ENCODE measurements at regions not wholly inside any gene's neighbourhood (a gene's known extent, or its start where the extent isn't known, plus 50 kb on each side); places are given as distances from the start of the nearest gene placed in this dataset.

- Histone ChIP-seq H3K9me3 (ENCODE audit: insufficient read depth, low read depth, low read length) (peaks cover 18% of the 10 kb centered on the region), H3K4me2 (ENCODE audit: low read length) (no peak overlapping the region), H3K4me1 (ENCODE audit: insufficient read depth, low read length) (no peaks in the 10 kb centered on the region), H3K27ac (ENCODE audit: low read depth, low read length) (no peak overlapping the region), H2AFZ (ENCODE audit: low read depth, low read length) (no peak overlapping the region), H4K20me1 (ENCODE audit: insufficient read depth, low read length) (no peaks in the 10 kb centered on the region), H3K27me3 (ENCODE audit: insufficient read depth, low read length) (no peaks in the 10 kb centered on the region), H3K79me2 (ENCODE audit: insufficient read depth, low read length) (no peaks in the 10 kb centered on the region), H3K4me3 (ENCODE audit: insufficient read depth, low read depth, low read length) (no peak overlapping the region), H3K9ac (ENCODE audit: low read length) (no peak overlapping the region), H3K36me3 (ENCODE audit: insufficient read depth, low read length) (no peaks in the 10 kb centered on the region)
- Mint-ChIP-seq H3K4me3 (ENCODE audit: unreplicated experiment) (no peak overlapping the region), H3K27me3 (ENCODE audit: low read depth, unreplicated experiment) (peaks cover 27% of the 10 kb centered on the region), H3K27ac (ENCODE audit: unreplicated experiment) (no peak overlapping the region), H3K9me3 (ENCODE audit: unreplicated experiment) (peaks cover 11% of the 10 kb centered on the region), H3K36me3 (ENCODE audit: low read depth, unreplicated experiment) (no peaks in the 10 kb centered on the region), H3K4me1 (ENCODE audit: low read depth, unreplicated experiment) (no peaks in the 10 kb centered on the region)
- TF ChIP-seq CTCF (IDR thresholded peaks at IDR 0.05; ENCODE audit: insufficient read depth, low read depth, low read length) (no peak), EZH2 (IDR thresholded peaks at IDR 0.05; ENCODE audit: insufficient read depth, low read length) (no peak)
- FAIRE-seq (no peak), DNase-seq (ENCODE audit: low read depth) (no peak)
These were observed 254.1 kb downstream of the FGF9 start for GRCh38 chr13:21924958-21925357.

GRCh38 chr13:21925720-21926119 lies 254.8 kb downstream of the FGF9 start:
- Mint-ChIP-seq H3K4me1 (ENCODE audit: low read depth, unreplicated experiment) (no peaks in the 10 kb centered on the region), H3K4me3 (ENCODE audit: unreplicated experiment) (no peak overlapping the region), H3K27ac (ENCODE audit: unreplicated experiment) (no peak overlapping the region), H3K36me3 (ENCODE audit: low read depth, unreplicated experiment) (no peaks in the 10 kb centered on the region), H3K9me3 (ENCODE audit: unreplicated experiment) (peaks cover 11% of the 10 kb centered on the region), H3K27me3 (ENCODE audit: low read depth, unreplicated experiment) (peaks cover 27% of the 10 kb centered on the region)
- Histone ChIP-seq H2AFZ (ENCODE audit: low read depth, low read length) (no peak overlapping the region), H3K27me3 (ENCODE audit: insufficient read depth, low read length) (no peaks in the 10 kb centered on the region), H3K27ac (ENCODE audit: low read depth, low read length) (no peak overlapping the region), H3K4me2 (ENCODE audit: low read length) (no peak overlapping the region), H3K4me1 (ENCODE audit: insufficient read depth, low read length) (no peaks in the 10 kb centered on the region), H3K79me2 (ENCODE audit: insufficient read depth, low read length) (no peaks in the 10 kb centered on the region), H4K20me1 (ENCODE audit: insufficient read depth, low read length) (no peaks in the 10 kb centered on the region), H3K36me3 (ENCODE audit: insufficient read depth, low read length) (no peaks in the 10 kb centered on the region), H3K9me3 (ENCODE audit: insufficient read depth, low read depth, low read length) (peaks cover 18% of the 10 kb centered on the region), H3K4me3 (ENCODE audit: insufficient read depth, low read depth, low read length) (no peak overlapping the region), H3K9ac (ENCODE audit: low read length) (no peak overlapping the region)
- DNase-seq (ENCODE audit: low read depth), result no peak
- FAIRE-seq, result no peak
- TF ChIP-seq EZH2 (IDR thresholded peaks at IDR 0.05; ENCODE audit: insufficient read depth, low read length) (no peak), CTCF (IDR thresholded peaks at IDR 0.05; ENCODE audit: insufficient read depth, low read depth, low read length) (no peak)

GRCh38 chr13:21929400-21929799 lies 258.5 kb downstream of the FGF9 start:
- Histone ChIP-seq H2AFZ (ENCODE audit: low read depth, low read length) (no peak overlapping the region), H3K4me3 (ENCODE audit: insufficient read depth, low read depth, low read length) (no peak overlapping the region), H3K4me1 (ENCODE audit: insufficient read depth, low read length) (no peaks in the 10 kb centered on the region), H4K20me1 (ENCODE audit: insufficient read depth, low read length) (no peaks in the 10 kb centered on the region), H3K9ac (ENCODE audit: low read length) (no peak overlapping the region), H3K27ac (ENCODE audit: low read depth, low read length) (no peak overlapping the region), H3K9me3 (ENCODE audit: insufficient read depth, low read depth, low read length) (peaks cover 10% of the 10 kb centered on the region), H3K79me2 (ENCODE audit: insufficient read depth, low read length) (no peaks in the 10 kb centered on the region), H3K36me3 (ENCODE audit: insufficient read depth, low read length) (no peaks in the 10 kb centered on the region), H3K4me2 (ENCODE audit: low read length) (no peak overlapping the region), H3K27me3 (ENCODE audit: insufficient read depth, low read length) (no peaks in the 10 kb centered on the region)
- Mint-ChIP-seq H3K4me1 (ENCODE audit: low read depth, unreplicated experiment) (peaks cover 5% of the 10 kb centered on the region), H3K9me3 (ENCODE audit: unreplicated experiment) (peaks cover 7% of the 10 kb centered on the region), H3K27ac (ENCODE audit: unreplicated experiment) (no peak overlapping the region), H3K27me3 (ENCODE audit: low read depth, unreplicated experiment) (peaks cover 13% of the 10 kb centered on the region), H3K36me3 (ENCODE audit: low read depth, unreplicated experiment) (no peaks in the 10 kb centered on the region), H3K4me3 (ENCODE audit: unreplicated experiment) (no peak overlapping the region)
- no peak for FAIRE-seq
- TF ChIP-seq EZH2 (IDR thresholded peaks at IDR 0.05; ENCODE audit: insufficient read depth, low read length), result no peak
- no peak for TF ChIP-seq CTCF (IDR thresholded peaks at IDR 0.05; ENCODE audit: insufficient read depth, low read depth, low read length)
- DNase-seq (ENCODE audit: low read depth), result no peak
